Aorta (tissue), 5 donors: ENCODE measurements at regions not wholly inside any gene's neighbourhood (a gene's known extent, or its start where the extent isn't known, plus 50 kb on each side); places are given as distances from the start of the nearest gene placed in this dataset.

ENCODE experiments used
- ATAC-seq: fragments of 200-7000 bp; cut with Tn5 transposase; one replicate; pipeline ENCODE4 v1.9.1; 2022; ENCODE audit warnings: moderate library complexity; ENCODE audit not compliant: low FRiP score
- DNase-seq, 2 donors: peaks; one replicate each; pipeline ENCODE4 v3.0.0-alpha.2; 2020
- H3K27ac ChIP-seq, 2 donors: one replicate each; pipeline ENCODE4 v1.5.1; 2013; ENCODE audit warnings: low read length in 2 of 2, mild to moderate bottlenecking in 2 of 2, moderate library complexity in 2 of 2, control low read depth in 1 of 2, inconsistent platforms in 1 of 2, low read depth in 1 of 2
- H3K27me3 ChIP-seq, 2 donors: one replicate each; pipeline ENCODE4 v1.6.1; 2013; ENCODE audit warnings: control low read depth in 1 of 2, low read length in 1 of 2, mild to moderate bottlenecking in 1 of 2, moderate library complexity in 1 of 2; ENCODE audit not compliant: insufficient read depth in 2 of 2, control insufficient read depth in 1 of 2
- H3K36me3 ChIP-seq, 2 donors: one replicate each; pipeline ENCODE4 v1.6.1; 2013; ENCODE audit warnings: control low read depth in 1 of 2, low read length in 1 of 2, mild to moderate bottlenecking in 1 of 2; ENCODE audit not compliant: insufficient read depth in 2 of 2, control insufficient read depth in 1 of 2
- H3K4me1 ChIP-seq, 2 donors: one replicate each; pipeline ENCODE4 v1.6.1; 2013; ENCODE audit warnings: low read length in 2 of 2, control low read depth in 1 of 2, mild to moderate bottlenecking in 1 of 2, moderate library complexity in 1 of 2; ENCODE audit not compliant: insufficient read depth in 2 of 2, control insufficient read depth in 1 of 2
- H3K4me3 ChIP-seq, 2 donors: one replicate each; pipeline ENCODE4 v1.5.1; 2013; ENCODE audit warnings: low read length in 2 of 2, control low read depth in 1 of 2, mild to moderate bottlenecking in 1 of 2
- H3K9me3 ChIP-seq: one replicate; pipeline ENCODE4 v1.6.1; 2013; ENCODE audit warnings: mild to moderate bottlenecking, low read length; ENCODE audit not compliant: control insufficient read depth
- WGBS, 2 donors: extraction: QIAGEN DNeasy Blood & Tissue Kit; methylation state at CpG; one replicate each; pipeline ENCODE4 v1.1.7; 2013; 5-methylcytosine and 5-hydroxymethylcytosine counted together
- intact Hi-C, 2 donors: fragments of 100-400 bp; cut with DNase I; formaldehyde crosslinking; loops; one replicate each; pipeline versions ENCODE4 v1.14.2 to v1.15.0; 2022
- donor health status: healthy with polysubstance abuse.
- donor health status: Bipolar disorder and iron deficiency.
- donor health status: DM: no; HTN: no; CAD: no.
- donor health status: DM: no; HTN: no; CAD: no.
- donor health status: DM: yes; HTN: yes; CAD: no.

- H3K4me1 ChIP-seq, result no peaks in the 10 kb centered on the region
- H3K27ac ChIP-seq, result no peak overlapping the region
- peaks cover 1% of the 10 kb centered on the region for H3K9me3 ChIP-seq
- DNase-seq (peak in 1 of 2 donors; percentile 53), ATAC-seq (peak; percentile 85)
- H3K36me3 ChIP-seq, result no peaks in the 10 kb centered on the region
- H3K27me3 ChIP-seq, result no peaks in the 10 kb centered on the region
- no peak overlapping the region for H3K4me3 ChIP-seq
- WGBS, 2 donors, result 72 to 75% methylated on average over 5 of the region's 5 CpGs
- intact Hi-C loops, result no loop called here
Observed at GRCh38 chr10:62545160-62546066, 171.2 kb downstream of the ZNF365 start.

- no peak for ATAC-seq
- H3K9me3 ChIP-seq, result no peaks in the 10 kb centered on the region
- no peak overlapping the region for H3K4me3 ChIP-seq
- no peaks in the 10 kb centered on the region for H3K36me3 ChIP-seq
- intact Hi-C loops, result no loop called here
- no peaks in the 10 kb centered on the region for H3K4me1 ChIP-seq
- H3K27ac ChIP-seq, result no peak overlapping the region
- no peaks in the 10 kb centered on the region for H3K27me3 ChIP-seq
- DNase-seq, result no peak
- 61 to 68% methylated on average over 3 of the region's 3 CpGs for WGBS, 2 donors
Observed at GRCh38 chr10:62548686-62549085, 174.5 kb downstream of the ZNF365 start.

GRCh38 chr10:62550173-62550572, 176.0 kb downstream of the ZNF365 start:
- 77 to 85% methylated on average over 1 of the region's 1 CpG for WGBS, 2 donors
- intact Hi-C loops, result no loop called here

GRCh38 chr10:62554632-62555199, 180.5 kb downstream of the ZNF365 start:
- no peaks in the 10 kb centered on the region for H3K27me3 ChIP-seq
- no peaks in the 10 kb centered on the region for H3K36me3 ChIP-seq
- H3K27ac ChIP-seq, result no peak overlapping the region
- 61 to 64% methylated on average over 7 of the region's 7 CpGs for WGBS, 2 donors
- H3K4me1 ChIP-seq, result no peaks in the 10 kb centered on the region
- no peak overlapping the region for H3K4me3 ChIP-seq
- H3K9me3 ChIP-seq, result no peaks in the 10 kb centered on the region
- ATAC-seq (no peak), DNase-seq (no peak)
- intact Hi-C loops, result no loop called here

More at GRCh38 chr10:62550173-62550572, 176.0 kb downstream of the ZNF365 start:
- H3K27ac ChIP-seq, result no peak overlapping the region
- H3K4me3 ChIP-seq, result no peak overlapping the region
- H3K9me3 ChIP-seq, result no peaks in the 10 kb centered on the region
- no peak for ATAC-seq
- H3K36me3 ChIP-seq, result no peaks in the 10 kb centered on the region
- H3K27me3 ChIP-seq, result no peaks in the 10 kb centered on the region
- DNase-seq, result no peak
- H3K4me1 ChIP-seq, result no peaks in the 10 kb centered on the region

- Histone ChIP-seq H3K27ac (no peak overlapping the region), H3K27me3 (no peaks in the 10 kb centered on the region), H3K9me3 (no peaks in the 10 kb centered on the region), H3K4me1 (no peaks in the 10 kb centered on the region), H3K4me3 (no peak overlapping the region), H3K36me3 (no peaks in the 10 kb centered on the region)
- 90 to 91% methylated on average over 5 of the region's 5 CpGs for WGBS, 2 donors
- intact Hi-C loops, result no loop called here
- no peak for ATAC-seq
- DNase-seq, result no peak
Observed at GRCh38 chr10:62559481-62560200, 185.5 kb downstream of the ZNF365 start.

GRCh38 chr10:62560201-62560819, 186.1 kb downstream of the ZNF365 start:
- H3K4me3 ChIP-seq, result no peak overlapping the region
- intact Hi-C loops, result no loop called here
- no peaks in the 10 kb centered on the region for H3K9me3 ChIP-seq
- no peaks in the 10 kb centered on the region for H3K27me3 ChIP-seq
- ATAC-seq, result no peak
- peak in 1 of 2 donors; percentile 54 for DNase-seq
- H3K27ac ChIP-seq, result no peak overlapping the region
- WGBS, 2 donors, result 86 to 88% methylated on average over 4 of the region's 4 CpGs
- H3K36me3 ChIP-seq, result no peaks in the 10 kb centered on the region
- H3K4me1 ChIP-seq, result no peaks in the 10 kb centered on the region

GRCh38 chr10:62561151-62561550, 187.0 kb downstream of the ZNF365 start:
- Histone ChIP-seq H3K4me1 (no peaks in the 10 kb centered on the region), H3K27me3 (no peaks in the 10 kb centered on the region), H3K9me3 (no peaks in the 10 kb centered on the region), H3K27ac (no peak overlapping the region), H3K36me3 (no peaks in the 10 kb centered on the region), H3K4me3 (no peak overlapping the region)
- intact Hi-C loops, result no loop called here
- DNase-seq (no peak), ATAC-seq (no peak)
- WGBS, 2 donors, result 80 to 82% methylated on average over 3 of the region's 3 CpGs

- H3K27ac ChIP-seq, result no peak overlapping the region
- no peaks in the 10 kb centered on the region for H3K4me1 ChIP-seq
- H3K9me3 ChIP-seq, result no peaks in the 10 kb centered on the region
- no peak for ATAC-seq
- no peak overlapping the region for H3K4me3 ChIP-seq
- H3K27me3 ChIP-seq, result no peaks in the 10 kb centered on the region
- intact Hi-C loops, result no loop called here
- WGBS, 2 donors, result 87% methylated on average over 2 of the region's 2 CpGs
- no peaks in the 10 kb centered on the region for H3K36me3 ChIP-seq
- no peak for DNase-seq
Observed at GRCh38 chr10:62562101-62562500, 187.9 kb downstream of the ZNF365 start.
